DMS79 treated with DMSO at 0.1 percent for 48 hours (cell line): ENCODE measurements at regions not wholly inside any gene's neighbourhood (a gene's known extent, or its start where the extent isn't known, plus 50 kb on each side); places are given as distances from the start of the nearest gene placed in this dataset.

Source experiments
- DNase-seq: peaks from one replicate; lab custom pipeline; 2025; lab: John Stamatoyannopoulos, UW

- no peak for DNase-seq
Measured at GRCh38 chr4:123940604-123941003, 544.0 kb downstream of the SPRY1 start.

- DNase-seq, result no peak
Measured at GRCh38 chr4:123941306-123941705, 544.7 kb downstream of the SPRY1 start.

- no peak for DNase-seq
Measured at GRCh38 chr4:123943976-123944375, 547.4 kb downstream of the SPRY1 start.

GRCh38 chr4:123945301-123945700, 548.7 kb downstream of the SPRY1 start:
- no peak for DNase-seq

DNA sequence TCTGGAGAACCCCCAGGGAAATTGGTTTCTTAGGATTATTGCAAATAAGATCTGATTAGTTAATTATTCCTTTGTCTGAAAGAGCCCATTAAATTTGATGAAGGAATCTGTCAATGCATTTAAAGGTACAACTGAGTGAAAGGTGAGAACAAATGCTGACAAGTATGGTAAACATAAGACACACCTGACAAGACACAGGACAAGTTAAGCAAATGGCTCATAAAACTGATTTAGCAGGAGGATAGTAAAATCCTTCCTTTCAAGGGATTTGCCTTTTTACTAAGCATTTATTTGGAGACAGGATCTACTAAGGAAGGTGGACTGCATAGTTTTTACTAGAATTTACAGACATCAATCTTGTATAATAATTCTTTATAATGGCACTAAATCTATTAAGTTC, 553.9 kb downstream of the SPRY1 start:
- no peak for DNase-seq

DNA sequence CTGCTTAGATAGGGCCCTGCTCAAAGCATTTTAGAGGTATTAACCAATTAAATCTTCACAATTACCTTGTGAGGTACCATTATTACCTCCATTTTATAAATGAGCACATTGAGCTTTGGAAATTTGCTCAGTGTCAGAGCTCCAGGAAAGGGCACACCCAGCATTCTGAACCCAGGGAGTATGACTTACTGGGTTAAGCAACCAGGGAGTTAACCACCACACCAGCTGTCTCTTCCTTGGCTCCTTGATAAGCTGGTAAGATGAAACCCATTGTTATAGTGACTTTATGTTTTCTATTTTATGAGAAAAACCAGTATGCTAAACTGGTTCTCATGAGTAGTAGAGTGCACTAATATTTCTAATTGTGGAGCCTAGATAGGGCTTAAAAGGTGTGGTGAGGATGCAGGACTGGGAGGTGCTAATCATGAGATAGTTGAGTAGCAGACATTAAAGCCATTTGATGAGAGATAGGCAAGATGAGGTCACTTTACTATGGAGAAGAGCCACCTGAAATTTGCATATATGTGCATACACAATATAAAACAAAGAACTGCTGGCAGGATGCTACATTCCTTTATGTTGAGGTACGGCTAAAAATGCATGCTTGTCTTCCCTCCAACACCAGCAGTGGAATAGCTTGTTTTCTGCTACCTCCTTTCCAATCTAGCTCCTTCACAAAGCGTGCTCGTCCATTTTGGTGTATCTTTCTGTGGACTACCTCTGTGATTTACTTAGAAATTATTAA, 556.1 kb downstream of the SPRY1 start:
- DNase-seq, result no peak

- DNase-seq, result no peak
Measured at GRCh38 chr4:123953566-123953965, 557.0 kb downstream of the SPRY1 start.

DNA sequence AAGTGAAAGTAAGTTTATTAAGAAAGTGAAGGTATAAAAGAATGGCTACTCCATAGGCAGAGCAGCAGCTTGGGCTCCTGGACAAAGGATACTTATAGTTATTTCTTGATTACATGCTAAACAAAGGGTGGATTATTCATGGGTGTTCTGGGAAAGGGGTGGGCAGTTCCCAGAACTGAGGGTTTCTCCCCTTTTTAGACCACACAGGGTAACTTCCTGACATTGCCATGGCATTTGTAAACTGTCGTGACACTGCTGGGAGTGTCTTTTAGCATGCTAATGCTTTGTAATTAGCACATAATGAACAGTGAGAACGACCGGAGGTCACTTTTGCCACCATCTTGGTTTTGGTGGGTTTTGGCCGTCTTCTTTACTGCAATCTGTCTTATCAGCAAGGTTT, 557.6 kb downstream of the SPRY1 start:
- DNase-seq, result no peak

GRCh38 chr4:123955167-123955800, 558.7 kb downstream of the SPRY1 start:
- DNase-seq, result no peak

DNA sequence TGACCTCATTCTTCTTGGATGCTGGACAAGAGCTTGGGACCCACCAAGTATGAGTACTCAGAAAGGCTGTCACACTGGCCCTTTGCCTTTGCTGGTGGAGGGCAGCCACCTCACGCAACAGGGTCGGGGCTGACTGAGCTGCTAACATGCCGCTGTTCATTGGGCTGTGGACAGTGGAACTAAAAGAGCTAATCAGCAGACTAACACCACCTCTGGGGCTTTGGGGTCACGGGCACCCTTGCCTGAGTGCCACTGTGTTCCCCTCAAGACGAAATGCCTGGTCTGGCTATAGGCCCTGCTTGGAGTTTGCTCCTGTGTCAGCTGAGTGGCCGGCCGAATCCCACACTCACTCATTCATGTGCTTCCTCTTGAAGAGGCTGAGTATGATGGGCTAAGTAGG, 559.6 kb downstream of the SPRY1 start:
- no peak for DNase-seq

DNA sequence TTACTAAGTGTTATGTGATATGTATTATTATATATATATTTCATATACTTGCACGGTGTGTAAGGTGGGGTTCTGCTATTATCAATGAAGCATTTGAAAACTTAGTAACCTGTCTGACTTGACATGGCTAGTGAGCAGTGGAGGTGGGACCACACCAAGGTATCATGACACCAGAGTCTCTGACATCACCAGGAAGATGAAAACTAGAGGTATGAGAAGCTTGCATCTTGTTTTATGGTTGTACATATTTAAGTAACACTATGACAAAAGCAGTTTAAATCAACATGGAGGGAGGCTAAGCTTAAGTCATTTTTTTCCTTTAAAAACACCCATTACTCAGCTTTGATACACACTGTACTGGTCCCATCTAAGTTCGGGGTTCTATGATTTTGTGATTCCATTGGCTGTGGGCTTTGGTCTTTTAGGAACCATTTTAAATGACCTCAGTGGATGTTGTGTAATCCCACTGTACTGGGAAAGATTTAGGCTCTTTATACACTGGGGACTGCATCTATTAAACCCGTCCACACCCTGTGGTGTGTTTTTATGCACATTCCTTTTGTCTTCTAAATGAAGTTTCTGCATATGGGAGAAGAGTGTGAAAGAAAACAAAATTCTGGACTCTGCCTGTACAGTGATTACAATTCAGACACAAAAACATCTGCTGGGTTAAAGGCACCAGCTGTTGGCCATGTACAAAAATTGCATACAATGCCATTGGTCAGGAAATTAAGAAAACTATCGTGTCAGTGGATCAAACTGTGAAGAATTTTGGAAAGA, 570.6 kb downstream of the SPRY1 start:
- DNase-seq, result no peak

GRCh38 chr4:123972031-123972430, 575.4 kb downstream of the SPRY1 start:
- DNase-seq, result no peak

DNA sequence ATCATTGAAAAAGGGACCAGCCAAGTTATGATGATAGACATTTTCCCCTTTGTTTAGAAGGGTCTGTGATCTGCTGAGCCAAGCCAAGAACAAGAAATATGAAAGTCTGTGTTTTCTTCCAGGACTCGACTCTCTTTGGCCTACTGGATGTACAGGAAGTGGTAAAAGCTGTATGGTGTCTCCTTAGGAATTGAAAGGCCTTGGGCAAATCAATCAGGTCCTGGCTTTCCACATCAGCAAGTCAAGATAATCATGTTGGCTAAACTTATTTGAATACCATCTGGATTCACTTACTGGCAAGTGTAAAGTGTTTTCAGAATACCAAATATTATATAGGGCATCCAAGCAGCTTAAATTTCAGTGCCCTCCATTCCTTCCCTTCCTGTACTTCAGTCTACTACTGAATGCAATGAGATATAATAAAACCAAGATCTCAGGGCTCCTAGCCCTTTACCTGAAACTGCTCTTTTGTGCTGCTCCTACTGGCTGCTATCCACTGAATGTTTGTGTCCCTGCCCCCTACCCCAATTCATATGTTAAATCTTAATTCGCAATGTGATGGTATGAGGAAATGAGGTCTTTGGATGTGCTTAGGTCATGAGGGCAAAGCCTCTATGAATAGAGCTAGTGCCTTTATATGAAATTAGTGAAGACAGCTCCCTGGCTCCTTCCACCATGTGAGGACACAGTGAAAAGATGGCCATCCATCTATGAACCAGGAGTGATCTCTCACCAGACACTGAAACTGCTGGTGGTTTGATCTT, 578.0 kb downstream of the SPRY1 start:
- DNase-seq, result no peak

DNA sequence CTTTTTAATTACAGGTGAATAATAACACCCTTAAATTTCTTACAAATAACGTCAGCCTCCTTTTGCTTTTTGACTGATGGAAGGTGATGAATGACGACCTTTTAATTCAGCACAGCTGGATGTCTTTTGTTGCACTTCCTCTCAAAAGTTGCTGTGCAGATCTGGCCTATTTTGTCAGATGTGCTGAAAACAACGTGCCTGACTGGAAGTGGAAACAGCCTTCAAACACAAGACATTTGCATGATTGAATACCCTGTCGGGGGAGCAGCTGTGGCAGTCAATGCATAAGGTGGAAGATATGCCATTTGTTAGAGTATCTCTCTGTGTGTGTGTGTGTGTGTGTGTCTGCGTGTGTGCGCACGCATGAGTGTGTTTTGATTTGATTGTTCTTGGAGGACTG, 579.7 kb downstream of the SPRY1 start:
- no peak for DNase-seq

GRCh38 chr4:123976819-123977218, 580.2 kb downstream of the SPRY1 start:
- no peak for DNase-seq

GRCh38 chr4:123977641-123978081, 581.1 kb downstream of the SPRY1 start:
- no peak for DNase-seq

DNA sequence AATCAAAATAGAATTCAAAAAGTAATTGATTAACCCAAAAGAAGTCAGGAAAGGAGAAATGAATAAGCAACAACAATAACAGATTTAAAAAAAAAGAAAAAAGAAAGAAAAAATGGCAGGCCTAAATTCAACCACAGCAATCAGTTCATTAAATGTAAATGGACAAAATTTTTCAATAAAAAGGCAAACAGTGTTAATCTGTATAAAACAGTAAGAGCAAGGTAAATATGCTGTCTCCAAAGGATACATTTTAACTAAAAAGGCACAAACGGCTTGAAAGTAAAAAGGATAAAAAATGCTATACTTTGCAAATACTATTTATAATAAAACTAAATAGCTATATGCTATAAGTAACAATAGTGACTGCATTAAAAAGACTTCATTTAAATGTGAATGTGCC, 582.0 kb downstream of the SPRY1 start:
- DNase-seq, result no peak

- DNase-seq, result no peak
Measured at GRCh38 chr4:123980736-123981300, 584.2 kb downstream of the SPRY1 start.

DNA sequence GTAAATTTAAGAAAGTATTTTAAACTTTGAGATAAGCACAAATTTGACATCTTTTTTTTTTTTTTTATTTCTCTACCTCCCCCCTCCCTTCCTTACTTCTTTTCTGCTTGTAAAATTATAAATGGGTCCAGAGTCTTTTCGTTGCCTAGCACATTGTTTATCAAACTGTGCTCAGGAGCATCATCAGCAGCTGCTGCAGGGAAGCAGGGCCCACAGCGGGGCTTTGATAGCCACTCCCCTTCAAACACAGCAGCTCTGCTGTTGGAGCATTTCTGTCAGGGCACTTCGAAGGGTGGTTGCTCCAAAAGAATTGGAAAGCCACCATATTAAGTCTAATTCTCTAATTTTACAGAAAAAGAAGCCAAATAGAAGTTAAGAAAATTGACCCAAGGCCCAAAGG, 588.3 kb downstream of the SPRY1 start:
- no peak for DNase-seq

- no peak for DNase-seq
Measured at GRCh38 chr4:123986268-123986798, 589.7 kb downstream of the SPRY1 start.

DNA sequence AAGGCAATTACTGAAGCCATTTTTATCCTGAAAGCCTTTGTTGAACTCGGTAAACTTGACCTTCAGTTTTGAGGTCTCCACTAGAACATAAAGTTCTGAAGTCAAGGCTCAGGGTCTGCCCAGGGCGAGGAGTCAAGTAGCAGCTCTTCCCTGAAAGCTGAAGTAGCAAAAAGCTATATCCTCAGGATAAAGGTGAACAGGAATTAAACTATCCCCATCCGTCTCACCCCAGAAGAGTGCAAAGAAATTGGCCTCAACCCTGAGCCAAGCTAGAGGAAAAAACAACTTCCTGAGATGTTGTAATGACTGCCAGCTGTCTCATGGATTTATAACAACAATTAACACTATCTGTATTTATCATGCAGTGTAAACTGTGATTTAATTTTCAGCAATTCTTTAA, 590.8 kb downstream of the SPRY1 start:
- no peak for DNase-seq
